HCT116 (cell line): ENCODE measurements at regions not wholly inside any gene's neighbourhood (a gene's known extent, or its start where the extent isn't known, plus 50 kb on each side); places are given as distances from the start of the nearest gene placed in this dataset.

ENCODE experiments used
- ATAC-seq: fragments of 200-7000 bp; cut with Tn5 transposase; 2 replicates; pipeline ENCODE4 v1.9.1; 2020; ENCODE audit warnings: mild to moderate bottlenecking, moderate library complexity
- BruUV-seq: library from RNA; stranded (reverse); fragments of 400-500 nt; replicated peaks from 2 replicates; lab custom pipeline; 2021; lab: Mats Ljungman, UMichigan
- CTCF ChIA-PET: fragments of 300-600 bp; sonication (Branson Sonifier 250); formaldehyde crosslinking; loops from one replicate; lab custom pipeline; 2021; ENCODE audit warnings: antibody characterized with exemption; lab: Charles Lee
- POLR2A ChIA-PET: fragments of 300-600, 350-600 bp; sonication (Branson Sonifier 250); formaldehyde crosslinking; loops from one replicate; lab custom pipeline; 2021; ENCODE audit warnings: antibody characterized with exemption; lab: Charles Lee
- RAD21 ChIA-PET, 2 experiments: fragments of 300-600 bp; sonication (Branson Sonifier 250); formaldehyde crosslinking; loops; one replicate each; lab custom pipeline; 2023; ENCODE audit warnings: low total read pairs in 2 of 2; ENCODE audit not compliant: uncharacterized antibody in 2 of 2, unreplicated experiment in 2 of 2, low non-redundant PET in 1 of 2; lab: Charles Lee
- DNase-seq: peaks from one replicate; pipeline ENCODE4 v3.0.0-alpha.2; 2010; ENCODE audit warnings: low read depth, low spot score
- H2AFZ ChIP-seq: fragments of 200-600 bp; shearing (Covaris generic), sonication (generic); 2 replicates; pipeline ENCODE4 v1.6.1; 2017; ENCODE audit warnings: low read depth, mixed run types, mixed read lengths, antibody characterized with exemption, low read length; ENCODE audit not compliant: poor library complexity, severe bottlenecking
- H3K27ac ChIP-seq: 2 replicates; pipeline ENCODE4 v1.5.1; 2012; ENCODE audit warnings: low read depth, low read length
- H3K27me3 ChIP-seq: fragments of 200-600 bp; sonication (generic); 2 replicates; pipeline ENCODE4 v1.6.1; 2016; ENCODE audit warnings: mixed run types, low read length, mixed read lengths; ENCODE audit not compliant: insufficient read depth
- H3K36me3 ChIP-seq, 2 experiments: fragments of 200-500 bp in 1 of 2; fragments of 200-600 bp in 1 of 2; sonication (Bioruptor generic) in 1 of 2; sonication (generic) in 1 of 2; 2 replicates each; pipeline versions ENCODE4 v1.5.1 to v1.6.1; 2014 to 2016; ENCODE audit warnings: low read length in 2 of 2, inconsistent platforms in 1 of 2, mixed read lengths in 1 of 2, mixed run types in 1 of 2; ENCODE audit not compliant: insufficient read depth in 2 of 2, control insufficient read depth in 1 of 2
- H3K4me1 ChIP-seq, 2 experiments: fragments of 200-600 bp in 1 of 2; sonication (generic) in 1 of 2; 2 replicates each; pipeline versions ENCODE4 v1.5.1 to v1.6.1; 2012 to 2017; ENCODE audit warnings: low read length in 2 of 2, inconsistent platforms in 1 of 2, mild to moderate bottlenecking in 1 of 2, mixed read lengths in 1 of 2, mixed run types in 1 of 2, moderate library complexity in 1 of 2; ENCODE audit not compliant: insufficient read depth in 2 of 2, control insufficient read depth in 1 of 2
- H3K4me2 ChIP-seq: fragments of 200-600 bp; sonication (generic); 2 replicates; pipeline ENCODE4 v1.6.1; 2017; ENCODE audit warnings: mixed run types, low read length, mixed read lengths
- H3K4me3 ChIP-seq, 2 experiments: fragments of 200-600 bp in 1 of 2; sonication (generic) in 1 of 2; replicated peaks in 1 of 2; 2 replicates each; pipeline ENCODE4 v1.5.1; 2011 to 2016; ENCODE audit warnings: low read length in 2 of 2, control low read depth in 1 of 2, low read depth in 1 of 2, mild to moderate bottlenecking in 1 of 2, mixed read lengths in 1 of 2, mixed run types in 1 of 2
- H3K79me2 ChIP-seq: fragments of 200-600 bp; sonication (generic); 2 replicates; pipeline ENCODE4 v1.6.1; 2017; ENCODE audit warnings: mild to moderate bottlenecking, mixed run types, low read length, moderate library complexity, mixed read lengths; ENCODE audit not compliant: insufficient read depth
- H3K9ac ChIP-seq: fragments of 200-600 bp; sonication (generic); 2 replicates; pipeline ENCODE4 v1.6.1; 2016; ENCODE audit warnings: low read length, mixed read lengths
- H3K9me2 ChIP-seq: fragments of 200-600 bp; sonication (generic), shearing (Covaris generic); 2 replicates; pipeline ENCODE4 v1.6.1; 2017; ENCODE audit warnings: mixed run types, mild to moderate bottlenecking, moderate library complexity; ENCODE audit not compliant: insufficient read depth
- H3K9me3 ChIP-seq, 2 experiments: fragments of 200-500 bp in 1 of 2; fragments of 200-600 bp in 1 of 2; sonication (Bioruptor generic) in 1 of 2; sonication (generic) in 1 of 2; 2 replicates each; pipeline ENCODE4 v1.6.1; 2014 to 2017; ENCODE audit warnings: low read length in 2 of 2, mixed read lengths in 2 of 2, inconsistent platforms in 1 of 2, low read depth in 1 of 2, mild to moderate bottlenecking in 1 of 2, mixed run types in 1 of 2, moderate library complexity in 1 of 2; ENCODE audit not compliant: control insufficient read depth in 1 of 2, insufficient read depth in 1 of 2
- H4K20me1 ChIP-seq: fragments of 200-600 bp; sonication (generic), shearing (Covaris generic); 2 replicates; pipeline ENCODE4 v1.6.1; 2017; ENCODE audit warnings: mixed run types, mild to moderate bottlenecking, moderate library complexity; ENCODE audit not compliant: insufficient read depth
- CBX3 ChIP-seq: IDR thresholded peaks from 2 replicates; pipeline ENCODE4 v1.6.1; 2012; ENCODE audit warnings: low read depth
- CEBPB ChIP-seq: IDR thresholded peaks from 2 replicates; pipeline ENCODE4 v1.6.1; 2012; ENCODE audit warnings: low read depth
- CTCF ChIP-seq, 3 experiments: fragments of 200-600 bp in 1 of 3; sonication (generic) in 1 of 3; IDR thresholded peaks in 2 of 3; conservative IDR thresholded peaks in 1 of 3; 2 replicates each; pipeline ENCODE4 v1.5.1; 2012 to 2017; ENCODE audit warnings: low read depth in 2 of 3, low read length in 2 of 3, antibody characterized with exemption in 1 of 3, borderline replicate concordance in 1 of 3, control low read depth in 1 of 3, mild to moderate bottlenecking in 1 of 3, mixed read lengths in 1 of 3, mixed run types in 1 of 3, moderate library complexity in 1 of 3; ENCODE audit not compliant: insufficient read depth in 1 of 3
- EGR1 ChIP-seq: IDR thresholded peaks from 2 replicates; pipeline ENCODE4 v1.6.1; 2012; ENCODE audit warnings: low read depth
- ELF1 ChIP-seq: IDR thresholded peaks from 2 replicates; pipeline ENCODE4 v1.6.1; 2012; ENCODE audit warnings: low read depth, borderline replicate concordance
- EZH2 ChIP-seq: fragments of 200-600 bp; sonication (generic); IDR thresholded peaks from 2 replicates; pipeline ENCODE4 v1.6.1; 2017; ENCODE audit warnings: antibody characterized with exemption, mixed run types
- EZH2phosphoT487 ChIP-seq: fragments of 200-600 bp; IDR thresholded peaks from 2 replicates; pipeline ENCODE4 v1.6.1; 2018; ENCODE audit warnings: antibody characterized with exemption, borderline replicate concordance
- FOSL1 ChIP-seq: IDR thresholded peaks from 2 replicates; pipeline ENCODE4 v1.6.1; 2012; ENCODE audit warnings: low read depth
- JUND ChIP-seq: IDR thresholded peaks from 2 replicates; pipeline ENCODE4 v1.6.1; 2012
- POLR2AphosphoS5 ChIP-seq: IDR thresholded peaks from 2 replicates; pipeline ENCODE4 v1.6.1; 2011; ENCODE audit warnings: mild to moderate bottlenecking, low read depth, low read length, moderate library complexity
- RAD21 ChIP-seq: IDR thresholded peaks from 2 replicates; pipeline ENCODE4 v1.6.1; 2012; ENCODE audit warnings: low read depth, mild to moderate bottlenecking
- SIN3A ChIP-seq: IDR thresholded peaks from 2 replicates; pipeline ENCODE4 v1.6.1; 2012; ENCODE audit warnings: low read depth
- SP1 ChIP-seq: IDR thresholded peaks from 2 replicates; pipeline ENCODE4 v1.6.1; 2012; ENCODE audit warnings: low read depth
- SRF ChIP-seq: IDR thresholded peaks from 2 replicates; pipeline ENCODE4 v1.6.1; 2012; ENCODE audit warnings: low read depth
- ZBTB33 ChIP-seq: IDR thresholded peaks from 2 replicates; pipeline ENCODE4 v1.6.1; 2011; ENCODE audit warnings: mild to moderate bottlenecking, low read length, moderate library complexity; ENCODE audit not compliant: insufficient replicate concordance; ENCODE audit errors: extremely low read depth
- ZFX ChIP-seq: fragments of 450-650 bp; IDR thresholded peaks from 2 replicates; pipeline ENCODE4 v1.6.1; 2017
- ZNF274 ChIP-seq: fragments of 200-500 bp; sonication (Bioruptor generic); IDR thresholded peaks from 2 replicates; pipeline ENCODE4 v1.6.1; 2014; ENCODE audit warnings: mild to moderate bottlenecking, low read depth, low read length, inconsistent platforms
- intact Hi-C: fragments of 100-400 bp; cut with micrococcal nuclease; formaldehyde crosslinking; loops from 2 replicates; pipeline ENCODE4 v1.10.0; 2022
- TF ChIP-seq, protein P1 (sequence below): IDR thresholded peaks from 2 replicates; pipeline ENCODE4 v1.6.1; 2012
- TF ChIP-seq, protein P2 (sequence below): IDR thresholded peaks from 2 replicates; pipeline ENCODE4 v1.6.1; 2012
- TF ChIP-seq, protein P3 (sequence below): IDR thresholded peaks from 2 replicates; pipeline ENCODE4 v1.6.1; 2012; ENCODE audit warnings: low read depth

DNA sequence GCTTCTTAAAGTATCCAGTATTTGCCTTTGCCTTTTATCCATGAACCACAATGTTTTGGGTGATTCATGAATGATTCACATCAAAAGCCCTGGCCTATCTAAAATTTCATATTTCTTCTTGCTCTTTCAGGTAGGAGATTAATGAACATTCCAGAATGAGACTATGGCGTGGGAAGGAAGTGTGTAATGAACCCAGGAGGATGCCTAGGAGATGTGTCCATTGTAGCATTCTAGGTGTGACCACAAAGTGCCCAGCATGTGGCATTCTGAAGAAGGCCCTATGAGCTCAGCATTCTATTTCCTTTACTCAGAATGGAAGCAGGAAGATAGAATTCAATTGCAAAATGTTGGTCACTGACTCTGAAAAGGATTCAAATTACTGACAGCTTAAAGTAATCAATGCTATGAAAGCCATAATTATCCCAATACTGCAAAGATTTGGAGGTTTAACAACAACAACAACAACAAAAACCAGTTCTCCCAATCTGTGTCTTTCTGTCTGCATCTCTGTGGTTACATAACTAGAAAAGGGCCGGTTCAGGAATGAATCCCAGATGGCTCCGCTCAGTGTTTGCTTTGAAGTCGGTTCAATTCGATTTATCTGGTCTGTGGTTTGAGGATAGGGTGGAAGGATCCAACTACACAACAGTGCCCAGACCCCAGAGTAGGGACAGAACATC is 126.7 kb downstream of the FOXD1 start:
- no TSS peak for BruUV-seq
- ChIA-PET CTCF (interaction anchor here (1.0 kb wide), 1 partner anchor 106 kb away, joined by 3 read pairs; no protein-coding TSS in a partner anchor), RAD21 (no interaction called here), POLR2A (no interaction called here)
- no peaks in the 10 kb centered on the region for H3K27me3 ChIP-seq
- no peaks in the 10 kb centered on the region for H3K79me2 ChIP-seq
- peak overlapping the region in 1 of 2 experiments; percentile 2; a peak in 1 of 4 replicates for H3K4me3 ChIP-seq
- peak; percentile 83 for ATAC-seq
- no peaks in the 10 kb centered on the region for H3K9me2 ChIP-seq
- H3K4me1 ChIP-seq, result peaks cover 10 to 53% of the 10 kb centered on the region in 2 experiments
- peak overlapping the region; percentile 23; the same call in 1 of the 2 replicates for H3K9ac ChIP-seq
- H3K27ac ChIP-seq, result peak overlapping the region; percentile 47; the same call in 1 of the 2 replicates
- H2AFZ ChIP-seq, result peak overlapping the region; percentile 84
- DNase-seq, result peak; percentile 90
- H3K36me3 ChIP-seq, result no peaks in the 10 kb centered on the region
- intact Hi-C loops, result no loop called here
- H3K4me2 ChIP-seq, result peak overlapping the region; percentile 39
- H3K9me3 ChIP-seq, result no peaks in the 10 kb centered on the region
- no peaks in the 10 kb centered on the region for H4K20me1 ChIP-seq
- no peak; the same call in 1 of the 2 replicates for TF ChIP-seq SIN3A
- peak; percentile 86 for TF ChIP-seq SP1
- 0 out of 2 replicates have a peak, but pooled peaks have one; percentile 27 for TF ChIP-seq SRF
- no peak; the same call in 1 of the 2 replicates for TF ChIP-seq RAD21
- TF ChIP-seq, protein P1, sequence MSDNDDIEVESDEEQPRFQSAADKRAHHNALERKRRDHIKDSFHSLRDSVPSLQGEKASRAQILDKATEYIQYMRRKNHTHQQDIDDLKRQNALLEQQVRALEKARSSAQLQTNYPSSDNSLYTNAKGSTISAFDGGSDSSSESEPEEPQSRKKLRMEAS, result peak; percentile 87
- TF ChIP-seq ZNF274, result no peak
- TF ChIP-seq ELF1, result no peak
- TF ChIP-seq, protein P2, sequence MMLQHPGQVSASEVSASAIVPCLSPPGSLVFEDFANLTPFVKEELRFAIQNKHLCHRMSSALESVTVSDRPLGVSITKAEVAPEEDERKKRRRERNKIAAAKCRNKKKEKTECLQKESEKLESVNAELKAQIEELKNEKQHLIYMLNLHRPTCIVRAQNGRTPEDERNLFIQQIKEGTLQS, result no peak; the same call in 1 of the 2 replicates
- TF ChIP-seq CBX3, result peak; percentile 63
- TF ChIP-seq EZH2phosphoT487, result no peak
- no peak for TF ChIP-seq ZFX
- TF ChIP-seq POLR2AphosphoS5, result peak; percentile 39; the same call in 1 of the 2 replicates
- no peak for TF ChIP-seq ZBTB33
- no peak for TF ChIP-seq EZH2
- TF ChIP-seq, protein P3, sequence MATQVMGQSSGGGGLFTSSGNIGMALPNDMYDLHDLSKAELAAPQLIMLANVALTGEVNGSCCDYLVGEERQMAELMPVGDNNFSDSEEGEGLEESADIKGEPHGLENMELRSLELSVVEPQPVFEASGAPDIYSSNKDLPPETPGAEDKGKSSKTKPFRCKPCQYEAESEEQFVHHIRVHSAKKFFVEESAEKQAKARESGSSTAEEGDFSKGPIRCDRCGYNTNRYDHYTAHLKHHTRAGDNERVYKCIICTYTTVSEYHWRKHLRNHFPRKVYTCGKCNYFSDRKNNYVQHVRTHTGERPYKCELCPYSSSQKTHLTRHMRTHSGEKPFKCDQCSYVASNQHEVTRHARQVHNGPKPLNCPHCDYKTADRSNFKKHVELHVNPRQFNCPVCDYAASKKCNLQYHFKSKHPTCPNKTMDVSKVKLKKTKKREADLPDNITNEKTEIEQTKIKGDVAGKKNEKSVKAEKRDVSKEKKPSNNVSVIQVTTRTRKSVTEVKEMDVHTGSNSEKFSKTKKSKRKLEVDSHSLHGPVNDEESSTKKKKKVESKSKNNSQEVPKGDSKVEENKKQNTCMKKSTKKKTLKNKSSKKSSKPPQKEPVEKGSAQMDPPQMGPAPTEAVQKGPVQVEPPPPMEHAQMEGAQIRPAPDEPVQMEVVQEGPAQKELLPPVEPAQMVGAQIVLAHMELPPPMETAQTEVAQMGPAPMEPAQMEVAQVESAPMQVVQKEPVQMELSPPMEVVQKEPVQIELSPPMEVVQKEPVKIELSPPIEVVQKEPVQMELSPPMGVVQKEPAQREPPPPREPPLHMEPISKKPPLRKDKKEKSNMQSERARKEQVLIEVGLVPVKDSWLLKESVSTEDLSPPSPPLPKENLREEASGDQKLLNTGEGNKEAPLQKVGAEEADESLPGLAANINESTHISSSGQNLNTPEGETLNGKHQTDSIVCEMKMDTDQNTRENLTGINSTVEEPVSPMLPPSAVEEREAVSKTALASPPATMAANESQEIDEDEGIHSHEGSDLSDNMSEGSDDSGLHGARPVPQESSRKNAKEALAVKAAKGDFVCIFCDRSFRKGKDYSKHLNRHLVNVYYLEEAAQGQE, result no peak
- TF ChIP-seq CEBPB, result peak; percentile 83
- peak; percentile 84 for TF ChIP-seq JUND
- TF ChIP-seq EGR1, result peak; percentile 67
- no peak for TF ChIP-seq CTCF (IDR thresholded peaks at IDR 0.05 in 2 of 3, conservative IDR thresholded peaks at IDR 0.05 in 1 of 3; ENCODE audit: borderline replicate concordance in 1 of 3, insufficient read depth in 1 of 3, low read depth in 2 of 3, low read length in 2 of 3)
- peak; percentile 93 for TF ChIP-seq FOSL1
